Heart right ventricle (tissue), 16 donors: ENCODE measurements at regions not wholly inside any gene's neighbourhood (a gene's known extent, or its start where the extent isn't known, plus 50 kb on each side); places are given as distances from the start of the nearest gene placed in this dataset.

Source experiments
- ATAC-seq, 8 donors: fragments of 200-7000 bp; cut with Tn5 transposase; one replicate each; pipeline ENCODE4 v1.9.1; 2020; ENCODE audit warnings: mild to moderate bottlenecking in 8 of 8, moderate library complexity in 8 of 8, moderate number of reproducible peaks in 1 of 8
- DNase-seq, 2 donors: peaks; one replicate each; pipeline ENCODE4 v3.0.0-alpha.2; 2020
- H3K27ac ChIP-seq, 10 donors: fragments of 200-600 bp; sonication (generic) in 2 of 10; one replicate each; pipeline versions ENCODE4 v1.5.0 to v1.8.0; 2020 to 2022; ENCODE audit warnings: mild to moderate bottlenecking in 3 of 10
- H3K27me3 ChIP-seq, 7 donors: fragments of 200-600 bp; one replicate each; pipeline ENCODE4 v1.8.0; 2021 to 2022; ENCODE audit warnings: mild to moderate bottlenecking in 2 of 7
- H3K36me3 ChIP-seq, 9 donors: fragments of 200-600 bp; sonication (generic) in 1 of 9; one replicate each; pipeline versions ENCODE4 v1.5.0 to v1.8.0; 2020 to 2022; ENCODE audit warnings: mild to moderate bottlenecking in 2 of 9
- H3K4me1 ChIP-seq, 9 donors: fragments of 200-600 bp; sonication (generic) in 1 of 9; one replicate each; pipeline versions ENCODE4 v1.5.0 to v1.8.0; 2020 to 2022; ENCODE audit warnings: mild to moderate bottlenecking in 4 of 9
- H3K4me3 ChIP-seq, 10 donors: fragments of 200-600 bp; sonication (generic) in 2 of 10; one replicate each; pipeline versions ENCODE4 v1.5.0 to v1.8.0; 2020 to 2022; ENCODE audit warnings: mild to moderate bottlenecking in 7 of 10, moderate library complexity in 2 of 10
- H3K9me3 ChIP-seq, 11 donors: fragments of 200-600 bp in 10 of 11; sonication (generic) in 2 of 11; one replicate each; pipeline versions ENCODE4 v1.5.0 to v1.8.0; 2013 to 2022; ENCODE audit warnings: mild to moderate bottlenecking in 2 of 11, control low read depth in 1 of 11, moderate library complexity in 1 of 11
- WGBS, 2 donors: extraction: QIAGEN DNeasy Blood & Tissue Kit; methylation state at CpG; one replicate each; pipeline ENCODE4 v1.1.7; 2013; ENCODE audit warnings: inconsistent platforms in 1 of 2; 5-methylcytosine and 5-hydroxymethylcytosine counted together
- intact Hi-C, 10 donors: fragments of 100-400 bp; cut with DNase I; formaldehyde crosslinking; loops; one replicate each; pipeline versions ENCODE4 v1.11.1 to v1.14.2; 2022
- TF ChIP-seq, protein P1 (sequence below), 9 donors: fragments of 200-600 bp; sonication (generic) in 2 of 9; IDR thresholded peaks; one replicate each; pipeline versions ENCODE4 v1.5.0 to v1.8.0; 2021 to 2022; ENCODE audit warnings: antibody characterized with exemption in 9 of 9, mild to moderate bottlenecking in 5 of 9, moderate library complexity in 1 of 9
- donor health status: Arrhythmogenic right ventricular cardiomyopathy.
- donor health status: ischemic (EF 13 %, LVEDD 7.1; RV severe dilation, severe dysfunction).
- donor health status: healthy with polysubstance abuse.
- donor health status: DM: no; HTN: yes; CAD: no.
- donor health status: DM: no; HTN: no; CAD: no.
- donor health status: ischemic (EF 25% LVEDD 6.9; RV normal size, moderate dysfunction).
- donor health status: ischemic (EF 25% LVEDD 5.7; RV mildly dilated, moderate dysfunction).
- donor health status: healthy.
- donor health status: DM: yes; HTN: yes; CAD: no.
- donor health status: Ischemic cardiomyopathy.
- donor health status: ischemic (EF 35%, LVEDD 5.7; RV mildly dilated, moderate dysfunction).
- donor health status: nonischemic (EF 11% LVEDD 7.7; RV severe dilation, severe dysfunction).
- donor health status: DM: yes; HTN: yes; CAD: no.
- donor health status: PGD.
- donor health status: ischemic (EF 29% LVEDD 5.4; RV normal size, mild dysfunction).
- donor health status: nonischemic (EF 23%, LVEDD 6.1; RV moderate dilation, normal function).

DNA sequence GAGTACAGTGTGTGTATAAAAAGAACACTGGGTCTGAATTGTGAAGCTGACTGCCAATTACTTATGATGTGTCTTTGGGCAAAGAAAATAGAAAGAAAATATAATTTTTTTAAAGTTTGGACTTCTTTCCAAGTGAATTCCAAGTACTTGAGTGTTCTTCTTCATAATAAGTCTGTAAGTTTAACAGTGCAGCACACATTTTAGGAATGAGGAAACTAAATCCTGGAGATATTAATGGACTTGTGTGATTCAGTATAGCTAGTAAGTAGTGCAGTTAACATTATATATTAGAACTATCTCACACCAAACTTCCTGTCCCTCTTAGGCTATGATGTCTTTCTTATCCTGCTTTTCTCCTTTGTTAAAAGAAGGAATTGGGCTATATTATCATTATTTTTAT lies 1953.8 kb downstream of the MAT2B start:
- Histone ChIP-seq H3K36me3 (no peaks in the 10 kb centered on the region), H3K4me3 (no peak overlapping the region), H3K9me3 (no peaks in the 10 kb centered on the region), H3K27ac (no peak overlapping the region), H3K4me1 (no peaks in the 10 kb centered on the region), H3K27me3 (no peaks in the 10 kb centered on the region)
- intact Hi-C loops, result no loop called here
- TF ChIP-seq, protein P1, sequence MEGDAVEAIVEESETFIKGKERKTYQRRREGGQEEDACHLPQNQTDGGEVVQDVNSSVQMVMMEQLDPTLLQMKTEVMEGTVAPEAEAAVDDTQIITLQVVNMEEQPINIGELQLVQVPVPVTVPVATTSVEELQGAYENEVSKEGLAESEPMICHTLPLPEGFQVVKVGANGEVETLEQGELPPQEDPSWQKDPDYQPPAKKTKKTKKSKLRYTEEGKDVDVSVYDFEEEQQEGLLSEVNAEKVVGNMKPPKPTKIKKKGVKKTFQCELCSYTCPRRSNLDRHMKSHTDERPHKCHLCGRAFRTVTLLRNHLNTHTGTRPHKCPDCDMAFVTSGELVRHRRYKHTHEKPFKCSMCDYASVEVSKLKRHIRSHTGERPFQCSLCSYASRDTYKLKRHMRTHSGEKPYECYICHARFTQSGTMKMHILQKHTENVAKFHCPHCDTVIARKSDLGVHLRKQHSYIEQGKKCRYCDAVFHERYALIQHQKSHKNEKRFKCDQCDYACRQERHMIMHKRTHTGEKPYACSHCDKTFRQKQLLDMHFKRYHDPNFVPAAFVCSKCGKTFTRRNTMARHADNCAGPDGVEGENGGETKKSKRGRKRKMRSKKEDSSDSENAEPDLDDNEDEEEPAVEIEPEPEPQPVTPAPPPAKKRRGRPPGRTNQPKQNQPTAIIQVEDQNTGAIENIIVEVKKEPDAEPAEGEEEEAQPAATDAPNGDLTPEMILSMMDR (IDR thresholded peaks at IDR 0.05), result no peak
- ATAC-seq (no peak), DNase-seq (no peak)

DNA sequence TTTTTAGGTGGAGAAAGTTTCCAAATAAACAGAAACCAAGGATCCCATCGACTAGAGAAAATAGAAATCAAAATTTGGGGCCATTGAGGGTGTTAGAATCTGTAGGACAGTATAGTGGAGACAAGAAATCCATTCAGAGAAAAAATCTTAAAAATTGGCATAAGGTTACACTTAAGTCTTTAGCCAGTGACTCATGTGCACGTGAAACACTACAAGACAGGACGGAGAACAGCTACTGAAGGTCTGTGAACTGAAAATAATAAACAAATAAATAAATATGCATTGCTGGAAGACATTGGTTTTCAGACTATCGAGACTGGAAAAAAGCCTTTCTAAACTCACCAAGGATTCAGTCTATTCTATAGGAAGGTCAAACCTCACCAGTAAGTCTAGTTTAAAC lies 1955.5 kb downstream of the MAT2B start:
- TF ChIP-seq, protein P1 (IDR thresholded peaks at IDR 0.05), result no peak
- Histone ChIP-seq H3K27me3 (no peaks in the 10 kb centered on the region), H3K4me1 (no peaks in the 10 kb centered on the region), H3K36me3 (no peaks in the 10 kb centered on the region), H3K9me3 (no peaks in the 10 kb centered on the region), H3K27ac (no peak overlapping the region), H3K4me3 (no peak overlapping the region)
- 69 to 74% methylated on average over 4 of the region's 4 CpGs for WGBS, 2 donors
- intact Hi-C loops, result no loop called here
- DNase-seq (no peak), ATAC-seq (no peak)

DNA sequence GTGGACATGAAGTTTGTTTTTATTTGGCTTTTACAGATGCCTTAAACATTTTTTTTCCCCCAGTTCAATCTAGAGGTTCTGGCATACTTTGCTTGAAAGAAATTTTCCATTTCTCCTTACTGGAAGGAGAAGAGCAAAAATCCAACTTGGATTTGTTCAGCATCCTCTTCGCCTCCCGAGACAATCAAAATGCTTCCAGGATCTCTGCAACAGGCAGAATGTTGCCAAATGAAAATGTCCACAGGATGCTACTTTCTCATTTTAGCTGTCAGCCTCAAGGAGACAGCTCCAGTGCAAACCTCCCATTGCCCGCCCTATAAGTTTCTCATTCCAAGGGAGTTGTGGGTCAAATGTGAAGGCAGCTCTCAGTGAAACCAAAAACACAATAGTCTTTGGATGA lies 1972.1 kb downstream of the MAT2B start:
- no peaks in the 10 kb centered on the region for H3K27me3 ChIP-seq
- TF ChIP-seq, protein P1 (IDR thresholded peaks at IDR 0.05), result no peak
- no peak for ATAC-seq
- intact Hi-C loops, result no loop called here
- no peak overlapping the region for H3K4me3 ChIP-seq
- DNase-seq, result no peak
- no peaks in the 10 kb centered on the region for H3K4me1 ChIP-seq
- H3K27ac ChIP-seq, result no peak overlapping the region
- no peaks in the 10 kb centered on the region for H3K36me3 ChIP-seq
- H3K9me3 ChIP-seq, result no peaks in the 10 kb centered on the region
- 64 to 75% methylated on average over 3 of the region's 3 CpGs for WGBS, 2 donors

DNA sequence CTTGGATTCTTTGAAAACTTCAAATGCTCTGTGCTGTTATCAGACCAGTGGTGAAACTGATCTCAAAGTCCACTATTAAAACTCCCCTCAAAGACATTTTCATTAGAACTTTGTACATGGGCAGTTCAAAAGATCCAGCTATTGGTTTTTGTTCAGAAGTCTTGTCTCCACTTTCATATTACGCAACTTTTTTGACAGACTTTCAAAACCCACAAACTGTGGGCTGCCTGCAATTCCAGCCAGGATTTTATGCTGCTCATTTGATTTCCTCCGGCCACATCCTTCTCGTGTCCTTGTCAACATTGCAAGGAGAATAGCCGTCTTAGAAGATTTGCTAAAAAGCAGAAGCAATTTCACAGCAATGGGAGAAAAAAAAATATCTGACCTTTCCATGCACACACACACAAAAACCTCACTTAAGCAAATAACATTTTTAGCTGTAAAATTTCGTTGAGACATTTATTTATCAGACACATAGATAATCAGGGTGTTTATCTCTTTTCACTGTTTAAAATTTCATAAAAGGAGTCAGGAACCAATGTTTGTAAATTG lies 1990.5 kb downstream of the MAT2B start:
- 42 to 51% methylated on average over 5 of the region's 5 CpGs for WGBS, 2 donors
- TF ChIP-seq, protein P1 (IDR thresholded peaks at IDR 0.05), result no peak

More for the DNA sequence above, 1990.5 kb downstream of the MAT2B start:
- Histone ChIP-seq H3K27me3 (no peaks in the 10 kb centered on the region), H3K4me3 (no peak overlapping the region), H3K27ac (no peak overlapping the region), H3K4me1 (no peaks in the 10 kb centered on the region), H3K36me3 (no peaks in the 10 kb centered on the region), H3K9me3 (no peaks in the 10 kb centered on the region)
- DNase-seq, result no peak
- no peak for ATAC-seq
- intact Hi-C loops, result no loop called here
